Right ventricle myocardium inferior (tissue), 1 donor: ENCODE measurements at regions not wholly inside any gene's neighbourhood (a gene's known extent, or its start where the extent isn't known, plus 50 kb on each side); places are given as distances from the start of the nearest gene placed in this dataset.

Experiments
- ATAC-seq: fragments of 200-7000 bp; cut with Tn5 transposase; one replicate; pipeline ENCODE4 v1.9.1; 2020; ENCODE audit warnings: mild to moderate bottlenecking, moderate library complexity
- DNase-seq: peaks from one replicate; pipeline ENCODE4 v3.0.0; 2021; ENCODE audit errors: missing footprints
- intact Hi-C: fragments of 100-400 bp; cut with DNase I; formaldehyde crosslinking; loops from one replicate; pipeline ENCODE4 v1.11.0; 2022
- donor health status: DM: no; HTN: yes; CAD: no; lungs with severe emphysema.

GRCh38 chr9:14031810-14032209, 282.1 kb downstream of the NFIB start:
- ATAC-seq (no peak), DNase-seq (no peak)
- intact Hi-C loops: loop anchor here (2.0 to 5.0 kb wide), 7 partner anchors 245 to 605 kb away; partner anchors contain the start of gene NFIB

GRCh38 chr9:14031060-14031414, 282.9 kb downstream of the NFIB start:
- DNase-seq (no peak), ATAC-seq (peak; percentile 86)
- intact Hi-C loops: loop anchor here (2.0 to 5.0 kb wide), 7 partner anchors 244 to 604 kb away; partner anchors contain the start of gene NFIB

- peak; percentile 46 for ATAC-seq
- no peak for DNase-seq
- intact Hi-C loops: loop anchor here (2.0 to 5.0 kb wide), 7 partner anchors 243 to 603 kb away; partner anchors contain the start of gene NFIB
Measured at GRCh38 chr9:14030375-14031059, 283.4 kb downstream of the NFIB start.

- no peak for DNase-seq
- no peak for ATAC-seq
- intact Hi-C loops: loop anchor here (2.0 to 10.0 kb wide), 11 partner anchors 67 to 603 kb away; partner anchors contain the start of gene NFIB
Measured at GRCh38 chr9:14029806-14030374, 284.1 kb downstream of the NFIB start.

GRCh38 chr9:14027116-14027800, 286.7 kb downstream of the NFIB start:
- DNase-seq: no peak
- intact Hi-C loops: loop anchor here (5.0 to 10.0 kb wide), 4 partner anchors 70 to 342 kb away; no protein-coding TSS in a partner anchor
- ATAC-seq: peak; percentile 72

- ATAC-seq: no peak
Measured at GRCh38 chr9:14025741-14026140, 288.2 kb downstream of the NFIB start.

GRCh38 chr9:14023285-14023684, 290.7 kb downstream of the NFIB start:
- ATAC-seq (no peak), DNase-seq (no peak)
- intact Hi-C loops: loop anchor here (5.0 to 10.0 kb wide), 3 partner anchors 182 to 466 kb away; no protein-coding TSS in a partner anchor

More at GRCh38 chr9:14025741-14026140, 288.2 kb downstream of the NFIB start:
- intact Hi-C loops: loop anchor here (5.0 to 10.0 kb wide), 4 partner anchors 72 to 341 kb away; no protein-coding TSS in a partner anchor
- no peak for DNase-seq

- intact Hi-C loops: loop anchor here (5.0 to 10.0 kb wide), 3 partner anchors 183 to 465 kb away; no protein-coding TSS in a partner anchor
- no peak for ATAC-seq
- no peak for DNase-seq
Measured at GRCh38 chr9:14021871-14022525, 291.9 kb downstream of the NFIB start.

- intact Hi-C loops: no loop called here
- DNase-seq (no peak), ATAC-seq (no peak)
Measured at GRCh38 chr9:14018081-14018480, 295.9 kb downstream of the NFIB start.

GRCh38 chr9:14014744-14015143, 299.2 kb downstream of the NFIB start:
- intact Hi-C loops: no loop called here
- ATAC-seq: no peak
- DNase-seq: no peak

GRCh38 chr9:14014218-14014617, 299.7 kb downstream of the NFIB start:
- DNase-seq (no peak), ATAC-seq (peak; percentile 76)
- intact Hi-C loops: no loop called here

- intact Hi-C loops: no loop called here
- DNase-seq (no peak), ATAC-seq (peak; percentile 74)
Measured at GRCh38 chr9:14011799-14012560, 302.0 kb downstream of the NFIB start.

- intact Hi-C loops: loop anchor here (10.0 kb wide), 1 partner anchor 252 kb away; no protein-coding TSS in a partner anchor
- no peak for DNase-seq
- ATAC-seq: no peak
Measured at GRCh38 chr9:14007190-14007769, 306.7 kb downstream of the NFIB start.

GRCh38 chr9:14006386-14007187, 307.4 kb downstream of the NFIB start:
- intact Hi-C loops: loop anchor here (10.0 kb wide), 1 partner anchor 252 kb away; no protein-coding TSS in a partner anchor
- no peak for ATAC-seq
- DNase-seq: no peak

- no peak for ATAC-seq
- no peak for DNase-seq
- intact Hi-C loops: loop anchor here (10.0 kb wide), 1 partner anchor 249 kb away; no protein-coding TSS in a partner anchor
Measured at GRCh38 chr9:14004110-14004509, 309.8 kb downstream of the NFIB start.

- ATAC-seq (no peak), DNase-seq (no peak)
- intact Hi-C loops: no loop called here
Measured at GRCh38 chr9:13994240-13994639, 319.7 kb downstream of the NFIB start.

GRCh38 chr9:13993632-13994185, 320.2 kb downstream of the NFIB start:
- intact Hi-C loops: no loop called here
- DNase-seq: no peak
- peak; percentile 26 for ATAC-seq
